ENCODE measurements at regions not wholly inside any gene's neighbourhood (a gene's known extent, or its start where the extent isn't known, plus 50 kb on each side); places are given as distances from the start of the nearest gene placed in this dataset.
A peak's percentile ranks its signal among the peaks of the same experiment; 100 is the strongest.
"Not testable (repeated sequence)": the region's sequence is repeated elsewhere in the genome, so short reads cannot be mapped to it uniquely, and the experiment has no call there.

DNA sequence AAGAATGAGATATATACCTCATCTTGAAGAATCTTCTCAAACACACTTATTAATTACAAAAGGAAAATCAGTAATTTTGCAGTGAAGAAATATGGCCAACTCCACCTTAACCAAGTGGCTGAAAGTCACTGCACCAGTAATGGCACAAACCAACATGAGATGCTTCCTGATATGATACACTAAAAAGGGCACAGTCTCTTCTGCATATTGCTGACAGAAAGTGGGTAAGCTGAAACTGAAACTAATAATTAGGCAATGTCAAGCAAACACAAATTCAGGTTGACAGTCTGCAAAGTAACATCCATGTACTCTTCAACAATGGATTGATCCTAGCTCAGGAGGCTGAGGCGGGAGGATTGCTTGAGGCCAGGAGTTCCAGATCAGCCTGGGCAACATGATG is 56.1 kb downstream of the ZNF22 start:
- H3K27me3 ChIP-seq (ENCODE audit: control insufficient read depth, insufficient read depth); DNase-seq; H3K9me3 ChIP-seq (ENCODE audit: control insufficient read depth, low read length); H3K4me1 ChIP-seq (ENCODE audit: control insufficient read depth, insufficient read depth, low read length); H3K4me3 ChIP-seq (ENCODE audit: low read length); intact Hi-C loops (cut with DNase I); ATAC-seq; H3K27ac ChIP-seq (ENCODE audit: low read length): not testable (repeated sequence)
- 98% methylated on average over 1 of the region's 1 CpG for WGBS

DNA sequence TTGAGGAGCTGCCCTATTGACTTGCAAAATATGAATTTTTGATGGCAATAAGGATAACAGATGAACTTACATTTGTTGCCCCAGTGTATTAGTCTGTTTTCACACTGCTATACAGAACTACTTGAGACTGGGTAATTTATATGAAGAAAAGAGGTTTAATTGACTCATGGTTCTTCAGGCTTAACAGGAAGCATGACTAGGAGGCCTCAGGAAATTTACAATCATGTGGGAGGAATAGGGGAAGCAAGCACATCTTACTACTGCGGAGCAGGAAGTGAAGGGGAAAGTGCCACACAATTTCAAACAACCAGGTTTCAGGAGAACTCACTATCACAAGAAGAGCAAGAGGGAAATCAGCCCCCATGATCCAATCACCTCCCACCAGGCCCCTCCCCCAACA is 57.9 kb downstream of the ZNF22 start:
- no peak for ATAC-seq
- no peaks in the 10 kb centered on the region for H3K4me1 ChIP-seq (ENCODE audit: control insufficient read depth, insufficient read depth, low read length)
- no peaks in the 10 kb centered on the region for H3K9me3 ChIP-seq (ENCODE audit: control insufficient read depth, low read length)
- no peak overlapping the region for H3K27ac ChIP-seq (ENCODE audit: low read length)
- no peak for DNase-seq
- H3K4me3 ChIP-seq (ENCODE audit: low read length) = no peak overlapping the region
- intact Hi-C loops (cut with DNase I) = no loop called here
- no peaks in the 10 kb centered on the region for H3K27me3 ChIP-seq (ENCODE audit: control insufficient read depth, insufficient read depth)
- WGBS = 76% methylated on average over 1 of the region's 1 CpG

- Histone ChIP-seq H3K27me3 (ENCODE audit: control insufficient read depth, insufficient read depth) (no peaks in the 10 kb centered on the region), H3K4me1 (ENCODE audit: control insufficient read depth, insufficient read depth, low read length) (no peaks in the 10 kb centered on the region), H3K4me3 (ENCODE audit: low read length) (no peak overlapping the region), H3K9me3 (ENCODE audit: control insufficient read depth, low read length) (no peaks in the 10 kb centered on the region), H3K27ac (ENCODE audit: low read length) (no peak overlapping the region)
- intact Hi-C loops (cut with DNase I) = no loop called here
- DNase-seq (no peak), ATAC-seq (no peak)
- WGBS = 94% methylated on average over 4 of the region's 4 CpGs
These were observed 58.4 kb downstream of the ZNF22 start for GRCh38 chr10:45058992-45059561.

GRCh38 chr10:45059632-45060031 is 58.9 kb downstream of the ZNF22 start:
- Histone ChIP-seq H3K4me1 (ENCODE audit: control insufficient read depth, insufficient read depth, low read length) (no peaks in the 10 kb centered on the region), H3K9me3 (ENCODE audit: control insufficient read depth, low read length) (no peaks in the 10 kb centered on the region), H3K27ac (ENCODE audit: low read length) (no peak overlapping the region), H3K4me3 (ENCODE audit: low read length) (no peak overlapping the region), H3K27me3 (ENCODE audit: control insufficient read depth, insufficient read depth) (no peaks in the 10 kb centered on the region)
- intact Hi-C loops (cut with DNase I) = no loop called here
- DNase-seq = no peak
- ATAC-seq = no peak
- 95% methylated on average over 2 of the region's 2 CpGs for WGBS

DNA sequence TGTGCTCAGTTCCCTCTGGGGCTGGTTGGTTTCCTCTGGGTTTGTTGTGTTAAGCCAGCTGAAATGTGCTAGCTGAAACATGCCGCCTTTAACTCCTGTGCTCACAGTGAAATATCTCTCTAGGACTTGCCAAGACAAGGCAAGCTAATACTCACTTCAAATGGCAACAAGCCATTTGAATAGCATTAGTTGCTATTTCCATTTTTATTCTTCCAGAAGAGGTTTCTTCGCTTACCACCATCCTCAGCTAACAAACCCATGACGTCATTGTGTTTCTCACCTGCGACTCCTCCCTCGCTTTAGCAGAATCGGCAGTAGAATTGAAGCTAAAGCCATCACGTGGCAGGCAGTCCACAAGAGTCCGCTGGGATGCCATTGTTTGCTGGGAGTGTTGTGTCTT is 61.3 kb downstream of the ZNF22 start:
- H3K4me1 ChIP-seq (ENCODE audit: control insufficient read depth, insufficient read depth, low read length) = no peaks in the 10 kb centered on the region

GRCh38 chr10:45063591-45064231 is 63.0 kb downstream of the ZNF22 start:
- H3K4me3 ChIP-seq (ENCODE audit: low read length) = no peak overlapping the region
- H3K4me1 ChIP-seq (ENCODE audit: control insufficient read depth, insufficient read depth, low read length) = no peaks in the 10 kb centered on the region
- DNase-seq = peak in 1 of 3 donors; percentile 33
- no peaks in the 10 kb centered on the region for H3K27me3 ChIP-seq (ENCODE audit: control insufficient read depth, insufficient read depth)
- intact Hi-C loops (cut with DNase I) = no loop called here
- no peaks in the 10 kb centered on the region for H3K9me3 ChIP-seq (ENCODE audit: control insufficient read depth, low read length)
- no peak overlapping the region for H3K27ac ChIP-seq (ENCODE audit: low read length)
- 75% methylated on average over 8 of the region's 8 CpGs for WGBS
- no peak for ATAC-seq

More for the DNA sequence above, 61.3 kb downstream of the ZNF22 start:
- intact Hi-C loops (cut with DNase I) = no loop called here
- ATAC-seq (no peak), DNase-seq (no peak)
- 74% methylated on average over 8 of the region's 8 CpGs for WGBS
- H3K9me3 ChIP-seq (ENCODE audit: control insufficient read depth, low read length) = no peaks in the 10 kb centered on the region
- no peak overlapping the region for H3K27ac ChIP-seq (ENCODE audit: low read length)
- H3K27me3 ChIP-seq (ENCODE audit: control insufficient read depth, insufficient read depth) = no peaks in the 10 kb centered on the region
- H3K4me3 ChIP-seq (ENCODE audit: low read length) = no peak overlapping the region

DNA sequence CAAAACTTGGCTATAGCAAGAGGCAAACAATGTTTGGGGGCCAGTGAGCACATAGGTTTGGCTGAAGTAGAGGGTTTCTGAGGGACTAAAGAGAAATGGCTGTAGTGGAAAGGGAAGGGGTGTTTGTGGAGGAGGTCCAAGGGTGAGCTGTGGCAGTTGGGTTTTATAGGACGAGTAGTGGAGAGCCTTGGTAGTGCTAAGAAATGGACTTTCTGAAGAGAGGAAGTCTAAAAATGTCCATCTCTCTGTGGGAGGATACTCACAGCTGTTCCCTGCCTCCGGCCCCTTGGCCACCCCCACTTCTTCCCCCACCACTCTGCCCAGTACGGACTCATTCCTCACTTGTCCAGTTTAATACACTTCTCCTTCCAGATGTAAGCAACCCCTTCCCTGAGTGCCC is 64.3 kb downstream of the ZNF22 start:
- Histone ChIP-seq H3K27me3 (ENCODE audit: control insufficient read depth, insufficient read depth) (no peaks in the 10 kb centered on the region), H3K9me3 (ENCODE audit: control insufficient read depth, low read length) (no peaks in the 10 kb centered on the region), H3K27ac (ENCODE audit: low read length) (no peak overlapping the region), H3K4me1 (ENCODE audit: control insufficient read depth, insufficient read depth, low read length) (no peaks in the 10 kb centered on the region), H3K4me3 (ENCODE audit: low read length) (no peak overlapping the region)
- intact Hi-C loops (cut with DNase I) = no loop called here
- 34% methylated on average over 3 of the region's 3 CpGs for WGBS
- ATAC-seq (no peak), DNase-seq (no peak)

- Histone ChIP-seq H3K27ac (ENCODE audit: low read length) (no peak overlapping the region), H3K9me3 (ENCODE audit: control insufficient read depth, low read length) (no peaks in the 10 kb centered on the region), H3K4me1 (ENCODE audit: control insufficient read depth, insufficient read depth, low read length) (no peaks in the 10 kb centered on the region), H3K4me3 (ENCODE audit: low read length) (no peak overlapping the region), H3K27me3 (ENCODE audit: control insufficient read depth, insufficient read depth) (no peaks in the 10 kb centered on the region)
- no peak for ATAC-seq
- no peak for DNase-seq
- intact Hi-C loops (cut with DNase I) = no loop called here
- WGBS = 96% methylated on average over 14 of the region's 14 CpGs
These were observed 70.5 kb downstream of the ZNF22 start for GRCh38 chr10:45071043-45071813.

DNA sequence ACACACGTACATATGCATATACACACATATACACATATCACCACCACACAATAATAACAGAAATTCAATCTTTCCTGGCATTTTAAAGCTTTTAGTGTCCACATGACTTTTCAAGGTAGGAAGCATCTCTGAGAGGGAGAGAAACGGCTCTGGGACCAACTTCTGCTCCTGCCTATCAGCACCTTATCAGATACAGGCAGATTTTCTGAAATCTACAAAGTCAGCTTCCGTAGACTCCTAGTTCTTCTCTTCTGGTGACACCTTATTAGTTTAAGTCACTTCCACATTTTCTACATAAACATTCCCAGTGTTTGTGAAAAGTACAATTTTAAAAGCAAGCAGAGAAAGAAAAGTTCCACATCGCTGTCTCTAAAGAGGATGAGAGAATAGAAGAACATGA is 74.5 kb downstream of the ZNF22 start:
- no peaks in the 10 kb centered on the region for H3K9me3 ChIP-seq (ENCODE audit: control insufficient read depth, low read length)
- DNase-seq = no peak
- 64% methylated on average over 4 of the region's 4 CpGs for WGBS
- no peaks in the 10 kb centered on the region for H3K4me1 ChIP-seq (ENCODE audit: control insufficient read depth, insufficient read depth, low read length)
- intact Hi-C loops (cut with DNase I) = no loop called here
- ATAC-seq = no peak
- H3K4me3 ChIP-seq (ENCODE audit: low read length) = no peak overlapping the region
- H3K27me3 ChIP-seq (ENCODE audit: control insufficient read depth, insufficient read depth) = no peaks in the 10 kb centered on the region
- no peak overlapping the region for H3K27ac ChIP-seq (ENCODE audit: low read length)

- 26% methylated on average over 6 of the region's 6 CpGs for WGBS
- no peak overlapping the region for H3K4me3 ChIP-seq (ENCODE audit: low read length)
- H3K9me3 ChIP-seq (ENCODE audit: control insufficient read depth, low read length) = no peaks in the 10 kb centered on the region
- no peaks in the 10 kb centered on the region for H3K27me3 ChIP-seq (ENCODE audit: control insufficient read depth, insufficient read depth)
- ATAC-seq (no peak), DNase-seq (no peak)
- no peak overlapping the region for H3K27ac ChIP-seq (ENCODE audit: low read length)
- H3K4me1 ChIP-seq (ENCODE audit: control insufficient read depth, insufficient read depth, low read length) = no peaks in the 10 kb centered on the region
- intact Hi-C loops (cut with DNase I) = no loop called here
These were observed 75.2 kb downstream of the ZNF22 start for GRCh38 chr10:45075826-45076380.

DNA sequence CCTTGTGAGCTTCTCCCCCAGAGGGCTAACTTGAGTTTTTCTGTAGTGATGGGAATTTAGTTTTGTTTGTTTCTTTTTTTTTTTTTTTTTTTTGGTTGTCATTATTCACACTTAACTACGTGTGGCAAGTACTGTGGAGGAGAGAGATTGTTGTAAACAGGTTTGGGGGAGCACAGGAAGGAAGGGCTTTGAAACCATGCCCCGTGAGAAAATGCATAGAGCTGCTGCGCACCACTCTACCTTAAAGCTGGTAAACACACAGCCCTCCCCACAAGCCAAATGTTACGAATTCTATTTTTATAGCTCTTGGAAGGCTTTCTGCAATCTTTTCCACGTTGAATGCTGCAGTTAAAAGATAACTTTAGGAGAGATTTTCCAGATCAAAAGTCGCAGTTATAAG is 76.2 kb downstream of the ZNF22 start:
- Histone ChIP-seq H3K27ac (ENCODE audit: low read length) (no peak overlapping the region), H3K4me1 (ENCODE audit: control insufficient read depth, insufficient read depth, low read length) (no peaks in the 10 kb centered on the region), H3K9me3 (ENCODE audit: control insufficient read depth, low read length) (no peaks in the 10 kb centered on the region), H3K4me3 (ENCODE audit: low read length) (no peak overlapping the region), H3K27me3 (ENCODE audit: control insufficient read depth, insufficient read depth) (no peaks in the 10 kb centered on the region)
- WGBS = 20% methylated on average over 6 of the region's 6 CpGs
- ATAC-seq = no peak
- no peak for DNase-seq
- intact Hi-C loops (cut with DNase I) = no loop called here
